Tibial nerve (tissue), 4 donors: ENCODE measurements at regions not wholly inside any gene's neighbourhood (a gene's known extent, or its start where the extent isn't known, plus 50 kb on each side); places are given as distances from the start of the nearest gene placed in this dataset.

ENCODE experiments used
- CTCF ChIP-seq, 5 experiments: fragments of 200-600 bp in 3 of 5; fragments of 450-650 bp in 2 of 5; sonication (generic) in 3 of 5; IDR thresholded peaks; one replicate each; pipeline ENCODE4 v1.5.1; 2016 to 2019; ENCODE audit warnings: antibody characterized with exemption in 5 of 5, mild to moderate bottlenecking in 3 of 5, moderate library complexity in 2 of 5
- EP300 ChIP-seq, 2 donors: sonication (generic); formaldehyde crosslinking; IDR thresholded peaks; one replicate each; pipeline ENCODE4 v1.6.1; 2017; ENCODE audit warnings: antibody characterized with exemption in 2 of 2, mild to moderate bottlenecking in 1 of 2

- TF ChIP-seq CTCF (IDR thresholded peaks at IDR 0.05): no peak
- no peak for TF ChIP-seq EP300 (IDR thresholded peaks at IDR 0.05)
Measured at GRCh38 chr1:188986745-188987417, 1490.8 kb downstream of the BRINP3 start.
